Neural cell (in vitro differentiated cells): ENCODE measurements at regions not wholly inside any gene's neighbourhood (a gene's known extent, or its start where the extent isn't known, plus 50 kb on each side); places are given as distances from the start of the nearest gene placed in this dataset.

Experiments used
- EP300 ChIP-seq: fragments of 450-650 bp; conservative IDR thresholded peaks from 2 replicates; pipeline ENCODE4 v1.6.1; 2014; ENCODE audit warnings: antibody characterized with exemption, mild to moderate bottlenecking, moderate library complexity; ENCODE audit not compliant: poor library complexity, severe bottlenecking
- EZH2 ChIP-seq: fragments of 200-600, 300-800 bp; shearing (Covaris generic), sonication (generic); IDR thresholded peaks from 2 replicates; pipeline ENCODE4 v1.6.1; 2014; ENCODE audit warnings: antibody characterized with exemption, low read length, borderline replicate concordance, mild to moderate bottlenecking; ENCODE audit not compliant: insufficient read depth, poor library complexity, severe bottlenecking
- MXI1 ChIP-seq: fragments of 450-650 bp; conservative IDR thresholded peaks from 2 replicates; pipeline ENCODE4 v1.6.1; 2014; ENCODE audit warnings: antibody characterized with exemption, mild to moderate bottlenecking; ENCODE audit not compliant: poor library complexity, severe bottlenecking
- POLR2AphosphoS5 ChIP-seq: IDR thresholded peaks from 2 replicates; pipeline ENCODE4 v1.6.1; 2012
- RAD21 ChIP-seq: fragments of 450-650 bp; conservative IDR thresholded peaks from 2 replicates; pipeline ENCODE4 v1.6.1; 2014; ENCODE audit warnings: antibody characterized with exemption, mild to moderate bottlenecking, moderate library complexity
- TAF1 ChIP-seq: IDR thresholded peaks from 2 replicates; pipeline ENCODE4 v1.6.1; 2012; ENCODE audit warnings: low read depth
- TF ChIP-seq, protein P1 (sequence below): fragments of 450-650 bp; IDR thresholded peaks from 2 replicates; pipeline ENCODE4 v1.5.1; 2014; ENCODE audit warnings: antibody characterized with exemption, mild to moderate bottlenecking, moderate library complexity; ENCODE audit not compliant: poor library complexity, severe bottlenecking

DNA sequence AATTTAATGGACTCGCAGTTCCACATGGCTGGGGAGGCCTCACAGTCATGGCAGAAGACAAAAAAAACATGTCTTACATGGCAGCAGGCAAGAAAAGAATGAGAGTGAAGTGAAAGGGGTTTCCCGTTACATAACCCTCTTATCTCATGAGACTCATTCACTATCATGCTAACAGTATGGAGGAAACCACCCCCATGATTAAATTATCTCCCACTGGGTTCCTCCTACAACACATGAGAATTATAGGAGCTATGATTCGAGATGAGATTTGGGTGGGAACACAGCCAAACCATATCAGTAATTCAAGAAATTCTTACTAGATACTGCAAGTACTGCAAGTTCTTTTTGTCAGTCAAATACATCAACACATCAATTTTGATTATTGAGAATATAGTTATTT is 311.4 kb upstream of the SLITRK3 start:
- TF ChIP-seq, protein P1, sequence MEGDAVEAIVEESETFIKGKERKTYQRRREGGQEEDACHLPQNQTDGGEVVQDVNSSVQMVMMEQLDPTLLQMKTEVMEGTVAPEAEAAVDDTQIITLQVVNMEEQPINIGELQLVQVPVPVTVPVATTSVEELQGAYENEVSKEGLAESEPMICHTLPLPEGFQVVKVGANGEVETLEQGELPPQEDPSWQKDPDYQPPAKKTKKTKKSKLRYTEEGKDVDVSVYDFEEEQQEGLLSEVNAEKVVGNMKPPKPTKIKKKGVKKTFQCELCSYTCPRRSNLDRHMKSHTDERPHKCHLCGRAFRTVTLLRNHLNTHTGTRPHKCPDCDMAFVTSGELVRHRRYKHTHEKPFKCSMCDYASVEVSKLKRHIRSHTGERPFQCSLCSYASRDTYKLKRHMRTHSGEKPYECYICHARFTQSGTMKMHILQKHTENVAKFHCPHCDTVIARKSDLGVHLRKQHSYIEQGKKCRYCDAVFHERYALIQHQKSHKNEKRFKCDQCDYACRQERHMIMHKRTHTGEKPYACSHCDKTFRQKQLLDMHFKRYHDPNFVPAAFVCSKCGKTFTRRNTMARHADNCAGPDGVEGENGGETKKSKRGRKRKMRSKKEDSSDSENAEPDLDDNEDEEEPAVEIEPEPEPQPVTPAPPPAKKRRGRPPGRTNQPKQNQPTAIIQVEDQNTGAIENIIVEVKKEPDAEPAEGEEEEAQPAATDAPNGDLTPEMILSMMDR, result no peak
- TF ChIP-seq TAF1, result no peak
- TF ChIP-seq EP300, result no peak
- no peak for TF ChIP-seq MXI1
- no peak for TF ChIP-seq EZH2
- no peak for TF ChIP-seq POLR2AphosphoS5
- no peak for TF ChIP-seq RAD21
